ENCODE measurements at regions not wholly inside any gene's neighbourhood (a gene's known extent, or its start where the extent isn't known, plus 50 kb on each side); places are given as distances from the start of the nearest gene placed in this dataset.
A peak's percentile ranks its signal among the peaks of the same experiment; 100 is the strongest.

- Histone ChIP-seq H3K27ac (no peak overlapping the region), H3K27me3 (no peaks in the 10 kb centered on the region), H3K36me3 (no peaks in the 10 kb centered on the region), H3K9me3 (no peaks in the 10 kb centered on the region), H3K4me1 (peaks cover 0 to 21% (median 10%) of the 10 kb centered on the region in 4 donors), H3K4me3 (no peak overlapping the region)
- no peak for TF ChIP-seq CTCF (IDR thresholded peaks at IDR 0.05)
- intact Hi-C loops (cut with DNase I; ENCODE audit: low total_unique reads): loop anchor here (5.0 kb wide), 1 partner anchor 177 kb away; no protein-coding TSS in a partner anchor
- DNase-seq: no peak
Measured at GRCh38 chr5:68464424-68464823, 248.9 kb downstream of the PIK3R1 start.

DNA sequence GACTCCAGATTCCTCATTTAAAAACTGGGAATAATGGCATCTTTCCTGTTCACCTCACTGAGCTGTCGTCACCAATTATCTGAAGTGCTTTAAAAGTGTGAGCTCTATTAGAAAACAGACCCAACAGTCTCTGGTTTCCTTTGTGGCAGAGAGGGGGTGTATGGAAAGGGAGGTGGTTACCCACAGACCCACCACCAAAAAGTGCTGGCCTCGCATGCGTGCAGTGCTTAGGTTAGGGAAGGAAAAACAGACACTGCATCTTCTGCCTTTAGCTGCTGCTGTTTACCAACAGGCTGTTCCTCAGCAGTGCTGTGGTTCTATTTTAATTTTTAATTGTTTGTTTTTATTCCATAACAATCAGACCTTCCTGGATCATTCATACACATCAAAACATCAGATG, 249.6 kb downstream of the PIK3R1 start:
- no peak for DNase-seq
- no peak for TF ChIP-seq CTCF (IDR thresholded peaks at IDR 0.05)
- intact Hi-C loops (cut with DNase I; ENCODE audit: low total_unique reads): no loop called here
- H3K36me3 ChIP-seq: no peaks in the 10 kb centered on the region
- H3K27me3 ChIP-seq: no peaks in the 10 kb centered on the region
- H3K4me3 ChIP-seq: no peak overlapping the region
- peaks cover 0 to 20% (median 9%) of the 10 kb centered on the region in 4 donors for H3K4me1 ChIP-seq
- H3K9me3 ChIP-seq: no peaks in the 10 kb centered on the region
- no peak overlapping the region for H3K27ac ChIP-seq

DNA sequence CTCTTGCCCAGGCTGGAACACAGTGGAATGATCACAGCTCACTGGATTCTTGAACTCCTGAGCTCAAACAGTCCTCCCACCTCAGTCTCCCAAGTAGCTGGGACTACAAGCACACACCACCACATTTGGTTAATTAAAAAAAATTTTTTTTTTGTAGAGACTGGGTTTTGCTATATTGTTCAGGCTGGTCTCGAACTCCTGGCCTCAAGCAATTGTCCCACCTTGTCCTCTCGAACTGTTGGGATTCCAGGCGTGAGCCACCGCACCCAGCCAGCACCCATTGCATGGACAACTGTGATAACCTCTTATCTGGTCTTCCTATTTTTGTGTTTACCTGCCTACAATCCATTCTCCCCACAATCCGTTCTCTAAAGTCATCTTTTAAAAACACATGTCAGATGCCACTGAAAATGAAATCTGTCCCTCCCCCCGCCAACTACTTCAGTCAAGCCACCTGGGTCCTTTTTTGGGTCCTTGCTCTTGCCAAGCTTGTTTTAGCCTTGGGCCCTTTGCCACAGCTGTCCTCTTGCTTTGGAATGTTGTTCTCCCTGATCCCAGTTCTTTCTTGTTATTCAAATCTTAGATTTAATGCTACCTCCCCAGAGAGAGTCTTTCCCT, 250.5 kb downstream of the PIK3R1 start:
- TF ChIP-seq CTCF (IDR thresholded peaks at IDR 0.05): no peak
- H3K9me3 ChIP-seq: no peaks in the 10 kb centered on the region
- peak overlapping the region; percentile 43 to 45 for H3K27ac ChIP-seq
- intact Hi-C loops (cut with DNase I; ENCODE audit: low total_unique reads): no loop called here
- H3K36me3 ChIP-seq: no peaks in the 10 kb centered on the region
- H3K27me3 ChIP-seq: no peaks in the 10 kb centered on the region
- H3K4me1 ChIP-seq: peaks cover 0 to 20% (median 7%) of the 10 kb centered on the region in 4 donors
- no peak for DNase-seq
- H3K4me3 ChIP-seq: no peak overlapping the region

DNA sequence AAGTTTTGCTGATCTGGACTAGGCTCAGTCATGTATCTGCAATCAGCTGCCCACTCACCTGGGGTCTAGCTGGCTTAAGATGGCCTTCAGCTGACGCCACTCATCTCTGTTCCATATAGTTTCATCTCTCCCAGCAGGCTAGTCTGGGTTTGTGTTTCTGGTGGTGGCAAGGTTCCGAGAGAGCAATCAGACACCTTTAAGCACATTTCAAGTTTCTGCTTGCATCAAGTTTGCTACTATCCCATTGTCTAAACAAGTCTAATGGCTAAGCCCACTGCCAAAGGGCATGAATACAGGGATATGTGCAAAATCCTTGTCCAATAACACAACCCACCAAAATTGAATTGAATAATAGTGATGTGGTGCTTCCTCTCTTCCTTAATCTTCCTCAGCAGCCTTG, 251.7 kb downstream of the PIK3R1 start:
- Histone ChIP-seq H3K36me3 (no peaks in the 10 kb centered on the region), H3K9me3 (no peaks in the 10 kb centered on the region), H3K27ac (no peak overlapping the region), H3K4me1 (peaks cover 0 to 20% (median 7%) of the 10 kb centered on the region in 4 donors), H3K27me3 (no peaks in the 10 kb centered on the region), H3K4me3 (no peak overlapping the region)
- TF ChIP-seq CTCF (IDR thresholded peaks at IDR 0.05): no peak
- DNase-seq: no peak
- intact Hi-C loops (cut with DNase I; ENCODE audit: low total_unique reads): no loop called here

DNA sequence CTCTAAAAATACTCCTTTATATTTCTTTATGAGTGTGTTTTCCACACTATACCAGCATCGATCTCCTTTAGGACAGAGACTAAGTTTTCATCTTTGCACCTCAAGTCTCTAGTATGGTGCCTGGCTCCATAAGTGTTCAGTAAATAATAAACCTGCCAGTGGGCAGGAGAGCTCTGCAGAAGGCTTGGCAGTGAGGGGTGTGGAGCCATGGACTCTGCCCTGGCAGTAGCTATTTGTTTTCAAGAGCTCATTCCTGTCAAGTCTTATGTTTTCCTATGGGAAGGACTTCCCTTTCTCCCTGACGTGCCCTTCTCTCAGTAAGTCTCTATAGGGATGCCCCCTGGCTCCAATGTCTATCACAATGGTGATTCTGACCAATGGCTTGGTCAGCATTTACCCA, 252.2 kb downstream of the PIK3R1 start:
- H3K9me3 ChIP-seq: no peaks in the 10 kb centered on the region
- H3K36me3 ChIP-seq: no peaks in the 10 kb centered on the region
- peaks cover 0 to 20% (median 7%) of the 10 kb centered on the region in 4 donors for H3K4me1 ChIP-seq
- no peak for TF ChIP-seq CTCF (IDR thresholded peaks at IDR 0.05)
- no peaks in the 10 kb centered on the region for H3K27me3 ChIP-seq
- H3K4me3 ChIP-seq: no peak overlapping the region
- no peak overlapping the region for H3K27ac ChIP-seq
- intact Hi-C loops (cut with DNase I; ENCODE audit: low total_unique reads): no loop called here
- no peak for DNase-seq

GRCh38 chr5:68468322-68468721, 252.8 kb downstream of the PIK3R1 start:
- Histone ChIP-seq H3K27ac (no peak overlapping the region), H3K4me1 (peaks cover 0 to 20% (median 7%) of the 10 kb centered on the region in 4 donors), H3K9me3 (no peaks in the 10 kb centered on the region), H3K36me3 (no peaks in the 10 kb centered on the region), H3K4me3 (no peak overlapping the region), H3K27me3 (no peaks in the 10 kb centered on the region)
- TF ChIP-seq CTCF (IDR thresholded peaks at IDR 0.05): no peak
- no peak for DNase-seq
- intact Hi-C loops (cut with DNase I; ENCODE audit: low total_unique reads): no loop called here
